ENCODE measurements at regions not wholly inside any gene's neighbourhood (a gene's known extent, or its start where the extent isn't known, plus 50 kb on each side); places are given as distances from the start of the nearest gene placed in this dataset.
A peak's percentile ranks its signal among the peaks of the same experiment; 100 is the strongest.

- 33% methylated on average over 11 of the region's 18 CpGs; no CpG with 5 or more reads in 1 of the 2 donors for WGBS, 2 donors
- Histone ChIP-seq H3K27ac (peak overlapping the region in 1 of 4 donors; percentile 50), H3K4me3 (peak overlapping the region in 1 of 4 donors; percentile 23), H3K9me3 (no peaks in the 10 kb centered on the region), H3K27me3 (no peaks in the 10 kb centered on the region), H3K4me1 (no peaks in the 10 kb centered on the region), H3K36me3 (no peaks in the 10 kb centered on the region)
- TF ChIP-seq EP300 (IDR thresholded peaks at IDR 0.05) (peak in 1 of 2 donors; percentile 20), POLR2A (IDR thresholded peaks at IDR 0.05) (no peak), CTCF (IDR thresholded peaks at IDR 0.05) (no peak)
- DNase-seq (ENCODE audit: low spot score in 2 of 2) = peak; percentile 41 to 48
These were observed 71.7 kb upstream of the KDM5D start for GRCh38 chrY:19816053-19816823.

All from tibial nerve (tissue), 4 donors.